ENCODE measurements at regions not wholly inside any gene's neighbourhood (a gene's known extent, or its start where the extent isn't known, plus 50 kb on each side); places are given as distances from the start of the nearest gene placed in this dataset.

GRCh38 chr13:107329991-107330390 is 762.1 kb upstream of the ARGLU1 start:
- no peak for TF ChIP-seq CTCF (IDR thresholded peaks at IDR 0.05; ENCODE audit: control extremely low read depth, extremely low read depth, low read depth, missing control alignments)
- ChIA-PET CTCF (no interaction called here), POLR2A (no interaction called here)
- DNase-seq (ENCODE audit: extremely low spot score): no peak

GRCh38 chr13:107324416-107325204 is 756.7 kb upstream of the ARGLU1 start:
- ChIA-PET POLR2A (no interaction called here), CTCF (interaction anchor here (0.8 to 1.1 kb wide), 2 partner anchors 9 to 22 kb away, joined by 3 to 4 read pairs; no protein-coding TSS in a partner anchor)
- DNase-seq (ENCODE audit: extremely low spot score): no peak
- TF ChIP-seq CTCF (IDR thresholded peaks at IDR 0.05; ENCODE audit: control extremely low read depth, extremely low read depth, low read depth, missing control alignments): no peak

- ChIA-PET POLR2A (no interaction called here), CTCF (interaction anchor here (1.1 to 1.5 kb wide), 2 partner anchors 13 to 19 kb away, joined by 3 read pairs; no protein-coding TSS in a partner anchor)
- no peak for TF ChIP-seq CTCF (IDR thresholded peaks at IDR 0.05; ENCODE audit: control extremely low read depth, extremely low read depth, low read depth, missing control alignments)
- no peak for DNase-seq (ENCODE audit: extremely low spot score)
Observed at GRCh38 chr13:107322228-107322627, 754.3 kb upstream of the ARGLU1 start.

GRCh38 chr13:107305178-107305577 is 737.2 kb upstream of the ARGLU1 start:
- DNase-seq (ENCODE audit: extremely low spot score): no peak
- ChIA-PET POLR2A (no interaction called here), CTCF (no interaction called here)
- no peak for TF ChIP-seq CTCF (IDR thresholded peaks at IDR 0.05; ENCODE audit: control extremely low read depth, extremely low read depth, low read depth, missing control alignments)

- ChIA-PET CTCF (interaction anchor here (1.2 kb wide), 1 partner anchor 23 kb away, joined by 3 read pairs; no protein-coding TSS in a partner anchor), POLR2A (no interaction called here)
- no peak for DNase-seq (ENCODE audit: extremely low spot score)
- no peak for TF ChIP-seq CTCF (IDR thresholded peaks at IDR 0.05; ENCODE audit: control extremely low read depth, extremely low read depth, low read depth, missing control alignments)
Observed at GRCh38 chr13:107301724-107302374, 733.9 kb upstream of the ARGLU1 start.

GRCh38 chr13:107299717-107300116 is 731.8 kb upstream of the ARGLU1 start:
- TF ChIP-seq CTCF (IDR thresholded peaks at IDR 0.05; ENCODE audit: control extremely low read depth, extremely low read depth, low read depth, missing control alignments): no peak
- ChIA-PET CTCF (interaction anchor here (1.2 kb wide), 1 partner anchor 9 kb away, joined by 4 read pairs; no protein-coding TSS in a partner anchor), POLR2A (no interaction called here)
- DNase-seq (ENCODE audit: extremely low spot score): no peak
